GM12864 (cell line): ENCODE measurements at regions not wholly inside any gene's neighbourhood (a gene's known extent, or its start where the extent isn't known, plus 50 kb on each side); places are given as distances from the start of the nearest gene placed in this dataset.

Experiments used
- DNase-seq: peaks from one replicate; pipeline ENCODE4 v3.0.0-alpha.2; 2011; ENCODE audit warnings: low read depth
- H3K4me3 ChIP-seq: 2 replicates; pipeline ENCODE4 v1.5.1; 2011; ENCODE audit warnings: mild to moderate bottlenecking, low read depth, low read length, control low read depth
- TF ChIP-seq, protein P1 (sequence below): IDR thresholded peaks from 2 replicates; pipeline ENCODE4 v1.5.1; 2011; ENCODE audit warnings: low read depth, mild to moderate bottlenecking, moderate library complexity, low read length, control low read depth, inconsistent platforms; ENCODE audit errors: missing control alignments

DNA sequence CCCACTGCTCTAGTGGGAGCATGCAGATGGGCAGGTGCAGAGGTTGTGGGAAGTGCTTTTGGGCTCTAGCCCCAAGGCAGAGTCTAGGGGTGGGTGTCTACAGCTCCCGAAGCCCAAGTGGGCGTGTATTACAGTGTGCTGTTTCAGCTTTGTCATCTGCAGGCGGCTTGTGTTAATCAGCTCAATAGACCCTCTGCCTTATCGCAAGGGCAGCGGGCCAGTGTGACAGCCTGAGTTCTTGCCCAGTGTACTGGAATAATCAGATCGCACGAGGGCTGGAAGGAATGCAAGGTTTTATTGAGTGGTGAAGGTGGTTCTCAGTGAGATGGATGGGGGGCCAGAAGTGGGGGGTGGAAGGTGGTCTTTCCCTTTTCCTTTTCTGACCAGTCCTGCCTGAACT lies 529.4 kb upstream of the AMOT start:
- TF ChIP-seq, protein P1, sequence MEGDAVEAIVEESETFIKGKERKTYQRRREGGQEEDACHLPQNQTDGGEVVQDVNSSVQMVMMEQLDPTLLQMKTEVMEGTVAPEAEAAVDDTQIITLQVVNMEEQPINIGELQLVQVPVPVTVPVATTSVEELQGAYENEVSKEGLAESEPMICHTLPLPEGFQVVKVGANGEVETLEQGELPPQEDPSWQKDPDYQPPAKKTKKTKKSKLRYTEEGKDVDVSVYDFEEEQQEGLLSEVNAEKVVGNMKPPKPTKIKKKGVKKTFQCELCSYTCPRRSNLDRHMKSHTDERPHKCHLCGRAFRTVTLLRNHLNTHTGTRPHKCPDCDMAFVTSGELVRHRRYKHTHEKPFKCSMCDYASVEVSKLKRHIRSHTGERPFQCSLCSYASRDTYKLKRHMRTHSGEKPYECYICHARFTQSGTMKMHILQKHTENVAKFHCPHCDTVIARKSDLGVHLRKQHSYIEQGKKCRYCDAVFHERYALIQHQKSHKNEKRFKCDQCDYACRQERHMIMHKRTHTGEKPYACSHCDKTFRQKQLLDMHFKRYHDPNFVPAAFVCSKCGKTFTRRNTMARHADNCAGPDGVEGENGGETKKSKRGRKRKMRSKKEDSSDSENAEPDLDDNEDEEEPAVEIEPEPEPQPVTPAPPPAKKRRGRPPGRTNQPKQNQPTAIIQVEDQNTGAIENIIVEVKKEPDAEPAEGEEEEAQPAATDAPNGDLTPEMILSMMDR, result no peak
- DNase-seq, result no peak
- no peak overlapping the region for H3K4me3 ChIP-seq

DNA sequence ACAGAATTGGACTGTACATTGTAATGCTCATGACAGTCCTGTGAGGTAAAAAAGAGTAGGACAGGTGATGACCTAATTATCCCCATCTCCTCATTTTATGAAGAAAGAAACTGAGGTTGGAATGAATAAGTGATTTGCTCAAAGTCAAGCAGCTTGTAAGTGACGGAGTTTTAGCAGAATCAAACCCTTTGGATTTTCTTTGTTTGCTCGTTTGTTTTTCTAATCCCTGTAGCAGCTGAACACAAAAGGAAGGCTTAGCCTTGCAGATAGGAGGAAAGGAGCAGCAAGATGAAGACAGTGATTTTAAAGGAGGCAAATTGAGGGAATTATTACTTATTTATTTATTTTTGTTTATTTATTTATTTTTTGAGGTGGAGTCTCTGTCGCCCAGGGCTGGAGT lies 528.4 kb upstream of the AMOT start:
- no peak for DNase-seq
- TF ChIP-seq, protein P1, result no peak
- no peak overlapping the region for H3K4me3 ChIP-seq

DNA sequence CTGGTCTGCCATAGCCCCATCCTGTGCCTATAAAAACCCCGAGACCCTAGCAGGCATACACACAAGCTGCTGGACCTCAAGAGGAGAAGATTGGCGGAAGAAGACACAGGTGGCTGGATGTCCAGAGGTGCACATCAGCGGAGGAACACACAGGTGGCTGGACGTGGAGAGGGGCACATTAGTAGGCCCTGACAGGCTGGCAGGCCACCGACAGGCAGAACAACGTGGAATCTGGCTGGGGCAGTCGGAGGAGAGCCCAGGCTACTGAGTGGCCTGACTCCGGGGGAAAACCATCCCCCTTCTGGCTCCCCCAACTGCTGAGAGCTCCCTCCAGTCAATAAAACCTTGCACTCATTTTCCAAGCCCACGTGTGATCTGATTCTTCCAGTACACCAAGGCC lies 512.5 kb upstream of the AMOT start:
- TF ChIP-seq, protein P1, result no peak

DNA sequence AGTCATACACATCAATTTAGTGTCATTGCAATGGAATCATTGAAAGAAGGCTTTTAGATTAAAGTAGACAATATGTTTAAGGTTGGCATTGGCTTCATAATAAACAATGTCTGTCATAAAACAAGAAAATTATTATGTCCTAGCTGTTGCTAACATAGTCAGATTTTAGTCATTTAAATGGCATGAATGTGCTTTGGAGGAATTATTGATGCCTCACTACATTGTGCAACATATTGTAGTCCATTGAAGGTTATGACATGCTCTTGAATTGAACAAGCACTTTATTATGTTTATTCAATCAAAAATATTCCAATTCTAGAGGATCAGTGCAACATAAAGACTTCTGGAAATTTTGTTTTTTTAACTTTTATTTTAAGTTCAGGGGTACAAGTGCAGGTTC lies 489.8 kb upstream of the AMOT start:
- no peak for DNase-seq
- TF ChIP-seq, protein P1, result no peak
- H3K4me3 ChIP-seq, result no peak overlapping the region

More for the DNA sequence above, 512.5 kb upstream of the AMOT start:
- no peak for DNase-seq
- H3K4me3 ChIP-seq, result no peak overlapping the region

DNA sequence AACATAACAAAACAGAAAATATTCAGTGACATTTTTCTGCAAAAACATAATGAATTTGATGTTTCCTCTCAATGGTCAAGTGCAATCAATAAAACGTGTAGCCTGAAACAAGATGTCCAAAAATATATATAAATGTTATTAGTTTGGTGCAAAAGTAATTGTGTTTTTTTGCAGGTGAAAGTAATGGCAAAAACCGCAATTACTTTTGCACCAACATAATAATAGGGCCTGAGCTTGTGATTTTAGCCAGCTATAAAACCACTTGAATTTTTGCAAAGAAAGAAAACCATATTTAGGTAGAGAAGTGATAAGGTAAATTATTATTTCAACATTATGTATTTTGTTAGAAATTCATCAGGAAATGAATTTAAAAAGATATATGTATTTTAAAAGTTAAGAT lies 475.3 kb upstream of the AMOT start:
- TF ChIP-seq, protein P1, result no peak
- DNase-seq, result no peak

DNA sequence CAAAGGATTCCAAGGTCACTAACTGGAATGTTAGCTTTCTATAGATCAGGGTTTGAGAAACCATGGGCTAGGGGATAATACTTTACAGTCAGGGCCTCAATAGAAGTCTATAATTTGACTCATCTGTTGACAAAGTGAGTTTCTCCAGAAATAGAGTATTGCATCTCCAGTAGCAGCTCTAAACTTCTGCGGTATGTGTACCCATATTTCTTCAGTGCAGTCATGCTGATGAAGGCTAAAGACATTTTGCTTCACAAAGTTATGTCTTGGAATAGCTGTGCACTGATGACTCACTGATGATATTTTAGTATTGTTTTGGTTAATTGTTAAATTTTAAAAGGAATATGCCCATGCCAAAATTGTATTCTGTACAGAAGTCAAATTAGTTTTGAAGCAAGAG lies 464.9 kb upstream of the AMOT start:
- no peak for DNase-seq

More for the DNA sequence above, 475.3 kb upstream of the AMOT start:
- H3K4me3 ChIP-seq, result no peak overlapping the region

DNA sequence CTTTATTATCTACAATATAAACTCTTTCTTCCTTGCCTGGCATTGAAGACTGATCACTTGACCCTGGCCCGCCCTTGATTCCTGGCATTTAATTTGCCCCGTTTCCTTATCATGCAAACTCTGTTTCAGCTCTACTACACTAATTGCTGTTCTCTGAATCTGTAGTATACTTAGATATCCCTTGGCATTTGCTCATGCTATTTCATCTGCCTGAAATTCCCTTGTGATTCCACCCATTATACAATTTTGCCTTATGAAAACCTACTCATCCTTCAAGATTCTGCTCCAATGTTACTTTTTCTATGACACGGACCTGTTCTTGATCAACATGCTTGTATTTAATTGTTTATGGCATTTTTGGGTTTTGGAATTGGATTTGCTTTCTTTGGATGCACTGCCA lies 459.9 kb upstream of the AMOT start:
- TF ChIP-seq, protein P1, result no peak
- H3K4me3 ChIP-seq, result no peak overlapping the region
- DNase-seq, result no peak

More for the DNA sequence above, 464.9 kb upstream of the AMOT start:
- H3K4me3 ChIP-seq, result no peak overlapping the region
- TF ChIP-seq, protein P1, result no peak
